ENCODE measurements at regions not wholly inside any gene's neighbourhood (a gene's known extent, or its start where the extent isn't known, plus 50 kb on each side); places are given as distances from the start of the nearest gene placed in this dataset.

GRCh38 chr11:21839796-21840195, 353.1 kb upstream of the ANO5 start:
- DNase-seq, result no peak

GRCh38 chr11:21861314-21861713, 331.6 kb upstream of the ANO5 start:
- no peak for DNase-seq

GRCh38 chr11:21865541-21865940, 327.3 kb upstream of the ANO5 start:
- no peak for DNase-seq

- peak; percentile 2 for DNase-seq
Measured at GRCh38 chr11:21866781-21867180, 326.1 kb upstream of the ANO5 start.

GRCh38 chr11:21877151-21877550, 315.7 kb upstream of the ANO5 start:
- no peak for DNase-seq

GRCh38 chr11:21883354-21883753, 309.5 kb upstream of the ANO5 start:
- DNase-seq, result no peak

- DNase-seq, result peak; percentile 28
Measured at GRCh38 chr11:21888814-21889213, 304.1 kb upstream of the ANO5 start.

- no peak for DNase-seq
Measured at GRCh38 chr11:21892736-21893564, 299.9 kb upstream of the ANO5 start.

GRCh38 chr11:21893565-21893867, 299.4 kb upstream of the ANO5 start:
- no peak for DNase-seq

GRCh38 chr11:21894492-21894891, 298.4 kb upstream of the ANO5 start:
- no peak for DNase-seq

GRCh38 chr11:21895686-21896085, 297.2 kb upstream of the ANO5 start:
- DNase-seq, result no peak

- no peak for DNase-seq
Measured at GRCh38 chr11:21896216-21896615, 296.7 kb upstream of the ANO5 start.

- DNase-seq, result peak; percentile 75
Measured at GRCh38 chr11:21896746-21897602, 295.9 kb upstream of the ANO5 start.

GRCh38 chr11:21897752-21898151, 295.1 kb upstream of the ANO5 start:
- no peak for DNase-seq

- no peak for DNase-seq
Measured at GRCh38 chr11:21908211-21908610, 284.7 kb upstream of the ANO5 start.

GRCh38 chr11:21909145-21909544, 283.7 kb upstream of the ANO5 start:
- DNase-seq, result no peak

- DNase-seq, result no peak
Measured at GRCh38 chr11:21911061-21911460, 281.8 kb upstream of the ANO5 start.

GRCh38 chr11:21912285-21912684, 280.6 kb upstream of the ANO5 start:
- no peak for DNase-seq

GRCh38 chr11:21921151-21921550, 271.7 kb upstream of the ANO5 start:
- no peak for DNase-seq

- no peak for DNase-seq
Measured at GRCh38 chr11:21924262-21924661, 268.6 kb upstream of the ANO5 start.

- DNase-seq, result no peak
Measured at GRCh38 chr11:21927628-21928027, 265.3 kb upstream of the ANO5 start.

- no peak for DNase-seq
Measured at GRCh38 chr11:21928847-21929246, 264.0 kb upstream of the ANO5 start.

GRCh38 chr11:21930408-21930807, 262.5 kb upstream of the ANO5 start:
- DNase-seq, result no peak

GRCh38 chr11:21931436-21932101, 261.3 kb upstream of the ANO5 start:
- DNase-seq, result no peak

All from OCI-M1 (cell line).